HG02970 (cell line): ENCODE measurements at regions not wholly inside any gene's neighbourhood (a gene's known extent, or its start where the extent isn't known, plus 50 kb on each side); places are given as distances from the start of the nearest gene placed in this dataset.
"Not testable (repeated sequence)": the region's sequence is repeated elsewhere in the genome, so short reads cannot be mapped to it uniquely, and the experiment has no call there.

ENCODE experiments used
- ATAC-seq: cut with Tn5 transposase; IDR thresholded peaks from one replicate; pipeline ENCODE4 v1.9.1; 2021; ENCODE audit warnings: mild to moderate bottlenecking, moderate library complexity, moderate number of reproducible peaks; ENCODE audit not compliant: unreplicated experiment, low FRiP score

- no peak for ATAC-seq
Observed at GRCh38 chr11:122405547-122406341, 249.8 kb upstream of the UBASH3B start.

- ATAC-seq = no peak
Observed at GRCh38 chr11:122404571-122404970, 251.0 kb upstream of the UBASH3B start.

- not testable (repeated sequence) for ATAC-seq
Observed at GRCh38 chr11:122401581-122401980, 253.9 kb upstream of the UBASH3B start.

GRCh38 chr11:122399375-122399774 lies 256.1 kb upstream of the UBASH3B start:
- no peak for ATAC-seq

GRCh38 chr11:122398851-122399250 lies 256.7 kb upstream of the UBASH3B start:
- ATAC-seq = no peak

GRCh38 chr11:122398167-122398566 lies 257.4 kb upstream of the UBASH3B start:
- ATAC-seq = no peak

GRCh38 chr11:122395282-122395681 lies 260.2 kb upstream of the UBASH3B start:
- no peak for ATAC-seq

- ATAC-seq = no peak
Observed at GRCh38 chr11:122394313-122394712, 261.2 kb upstream of the UBASH3B start.

- ATAC-seq = no peak
Observed at GRCh38 chr11:122393209-122393860, 262.2 kb upstream of the UBASH3B start.

GRCh38 chr11:122392508-122392907 lies 263.0 kb upstream of the UBASH3B start:
- no peak for ATAC-seq

- no peak for ATAC-seq
Observed at GRCh38 chr11:122391049-122391448, 264.5 kb upstream of the UBASH3B start.

- ATAC-seq = no peak
Observed at GRCh38 chr11:122383186-122383585, 267.2 kb upstream of the BLID start.

- no peak for ATAC-seq
Observed at GRCh38 chr11:122375687-122376399, 259.8 kb upstream of the BLID start.

- no peak for ATAC-seq
Observed at GRCh38 chr11:122368796-122369195, 252.8 kb upstream of the BLID start.

GRCh38 chr11:122367809-122368231 lies 251.8 kb upstream of the BLID start:
- ATAC-seq = no peak

GRCh38 chr11:122365610-122366360 lies 249.8 kb upstream of the BLID start:
- ATAC-seq = no peak

GRCh38 chr11:122363296-122363695 lies 247.3 kb upstream of the BLID start:
- no peak for ATAC-seq

GRCh38 chr11:122362381-122362780 lies 246.4 kb upstream of the BLID start:
- ATAC-seq = no peak

- ATAC-seq = no peak
Observed at GRCh38 chr11:122360875-122361274, 244.9 kb upstream of the BLID start.

- ATAC-seq = no peak
Observed at GRCh38 chr11:122359081-122359571, 243.1 kb upstream of the BLID start.
